ENCODE measurements at regions not wholly inside any gene's neighbourhood (a gene's known extent, or its start where the extent isn't known, plus 50 kb on each side); places are given as distances from the start of the nearest gene placed in this dataset.

DNA sequence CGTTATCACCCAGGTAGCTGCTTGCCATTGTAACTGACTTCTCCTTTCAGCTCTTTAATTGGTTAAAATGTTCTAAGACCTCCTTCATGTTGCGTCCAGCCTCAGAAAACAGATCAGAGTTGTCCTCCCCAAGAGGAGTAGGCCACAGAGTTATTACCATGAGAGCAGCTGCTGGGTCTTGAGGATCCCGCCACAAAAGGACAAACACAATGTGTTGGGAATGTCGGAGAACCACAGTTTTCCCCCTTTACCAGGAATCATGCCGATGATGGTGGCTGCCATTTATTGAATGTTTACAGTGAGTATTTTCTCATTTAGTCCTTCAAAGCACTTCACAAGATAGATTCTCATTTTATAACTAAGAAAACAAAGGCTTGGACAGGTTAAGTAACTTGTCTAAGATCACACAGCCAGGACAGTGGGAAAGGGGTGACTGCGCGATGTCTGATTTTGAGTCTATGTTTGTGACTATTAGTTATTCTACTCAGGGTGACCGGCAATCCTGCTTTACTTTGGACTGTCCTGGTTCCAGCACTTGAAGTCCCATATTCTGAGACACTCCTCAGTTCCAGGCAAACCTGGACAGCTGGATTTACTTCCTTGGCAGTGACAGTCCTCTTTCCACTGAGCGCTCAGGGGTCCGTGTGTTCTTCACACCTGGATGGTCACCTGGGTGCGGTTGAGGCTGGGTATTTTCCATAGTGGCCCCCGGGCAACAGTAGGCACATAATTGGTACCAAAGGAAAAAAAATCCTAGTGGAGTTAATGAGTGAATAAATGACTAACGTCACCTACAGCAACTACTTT, 93.6 kb downstream of the LIPG start:
- Histone ChIP-seq H3K4me1 (ENCODE audit: insufficient read depth, low read length, poor library complexity, severe bottlenecking) (peaks cover 6% of the 10 kb centered on the region), H3K79me2 (ENCODE audit: insufficient read depth, low read length) (no peaks in the 10 kb centered on the region), H3K27me3 (ENCODE audit: insufficient read depth, low read length, poor library complexity, severe bottlenecking) (no peaks in the 10 kb centered on the region), H3K36me3 (ENCODE audit: insufficient read depth, low read length) (no peaks in the 10 kb centered on the region), H3K9ac (ENCODE audit: low read depth, low read length, poor library complexity, severe bottlenecking) (no peak overlapping the region), H4K20me1 (ENCODE audit: insufficient read depth, low read length, poor library complexity, severe bottlenecking) (no peaks in the 10 kb centered on the region), H3F3A (ENCODE audit: low read depth) (no peaks in the 10 kb centered on the region), H3K9me2 (replicated peaks; ENCODE audit: low read depth, low read length) (no peaks in the 10 kb centered on the region), H3K9me3 (ENCODE audit: insufficient read depth, low read depth, low read length) (no peaks in the 10 kb centered on the region), H2AFZ (ENCODE audit: low read length) (no peak overlapping the region), H3K4me3 (ENCODE audit: low read length, poor library complexity, severe bottlenecking) (no peak overlapping the region), H3K4me2 (ENCODE audit: low read depth, low read length, poor library complexity, severe bottlenecking) (no peak overlapping the region)
- TF ChIP-seq, protein P1, sequence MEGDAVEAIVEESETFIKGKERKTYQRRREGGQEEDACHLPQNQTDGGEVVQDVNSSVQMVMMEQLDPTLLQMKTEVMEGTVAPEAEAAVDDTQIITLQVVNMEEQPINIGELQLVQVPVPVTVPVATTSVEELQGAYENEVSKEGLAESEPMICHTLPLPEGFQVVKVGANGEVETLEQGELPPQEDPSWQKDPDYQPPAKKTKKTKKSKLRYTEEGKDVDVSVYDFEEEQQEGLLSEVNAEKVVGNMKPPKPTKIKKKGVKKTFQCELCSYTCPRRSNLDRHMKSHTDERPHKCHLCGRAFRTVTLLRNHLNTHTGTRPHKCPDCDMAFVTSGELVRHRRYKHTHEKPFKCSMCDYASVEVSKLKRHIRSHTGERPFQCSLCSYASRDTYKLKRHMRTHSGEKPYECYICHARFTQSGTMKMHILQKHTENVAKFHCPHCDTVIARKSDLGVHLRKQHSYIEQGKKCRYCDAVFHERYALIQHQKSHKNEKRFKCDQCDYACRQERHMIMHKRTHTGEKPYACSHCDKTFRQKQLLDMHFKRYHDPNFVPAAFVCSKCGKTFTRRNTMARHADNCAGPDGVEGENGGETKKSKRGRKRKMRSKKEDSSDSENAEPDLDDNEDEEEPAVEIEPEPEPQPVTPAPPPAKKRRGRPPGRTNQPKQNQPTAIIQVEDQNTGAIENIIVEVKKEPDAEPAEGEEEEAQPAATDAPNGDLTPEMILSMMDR (conservative IDR thresholded peaks at IDR 0.05; ENCODE audit: low read length) = no peak
- TF ChIP-seq EZH2phosphoT487 (IDR thresholded peaks at IDR 0.05; ENCODE audit: borderline replicate concordance) = no peak

GRCh38 chr18:49654347-49654746, 92.5 kb downstream of the LIPG start:
- Histone ChIP-seq H3K79me2 (ENCODE audit: insufficient read depth, low read length) (no peaks in the 10 kb centered on the region), H3K9ac (ENCODE audit: low read depth, low read length, poor library complexity, severe bottlenecking) (no peak overlapping the region), H2AFZ (ENCODE audit: low read length) (no peak overlapping the region), H3K27me3 (ENCODE audit: insufficient read depth, low read length, poor library complexity, severe bottlenecking) (no peaks in the 10 kb centered on the region), H3K4me2 (ENCODE audit: low read depth, low read length, poor library complexity, severe bottlenecking) (no peak overlapping the region), H4K20me1 (ENCODE audit: insufficient read depth, low read length, poor library complexity, severe bottlenecking) (no peaks in the 10 kb centered on the region), H3F3A (ENCODE audit: low read depth) (no peaks in the 10 kb centered on the region), H3K36me3 (ENCODE audit: insufficient read depth, low read length) (no peaks in the 10 kb centered on the region), H3K4me1 (ENCODE audit: insufficient read depth, low read length, poor library complexity, severe bottlenecking) (peaks cover 6% of the 10 kb centered on the region), H3K9me2 (replicated peaks; ENCODE audit: low read depth, low read length) (no peaks in the 10 kb centered on the region), H3K9me3 (ENCODE audit: insufficient read depth, low read depth, low read length) (no peaks in the 10 kb centered on the region), H3K4me3 (ENCODE audit: low read length, poor library complexity, severe bottlenecking) (no peak overlapping the region)
- TF ChIP-seq, protein P1 (conservative IDR thresholded peaks at IDR 0.05; ENCODE audit: low read length) = no peak
- TF ChIP-seq EZH2phosphoT487 (IDR thresholded peaks at IDR 0.05; ENCODE audit: borderline replicate concordance) = no peak

- Histone ChIP-seq H3K4me1 (ENCODE audit: insufficient read depth, low read length, poor library complexity, severe bottlenecking) (peaks cover 6% of the 10 kb centered on the region), H3K4me2 (ENCODE audit: low read depth, low read length, poor library complexity, severe bottlenecking) (no peak overlapping the region), H3F3A (ENCODE audit: low read depth) (no peaks in the 10 kb centered on the region), H4K20me1 (ENCODE audit: insufficient read depth, low read length, poor library complexity, severe bottlenecking) (no peaks in the 10 kb centered on the region), H3K79me2 (ENCODE audit: insufficient read depth, low read length) (no peaks in the 10 kb centered on the region), H3K9me2 (replicated peaks; ENCODE audit: low read depth, low read length) (no peaks in the 10 kb centered on the region), H3K9ac (ENCODE audit: low read depth, low read length, poor library complexity, severe bottlenecking) (no peak overlapping the region), H3K9me3 (ENCODE audit: insufficient read depth, low read depth, low read length) (no peaks in the 10 kb centered on the region), H3K36me3 (ENCODE audit: insufficient read depth, low read length) (no peaks in the 10 kb centered on the region), H3K4me3 (ENCODE audit: low read length, poor library complexity, severe bottlenecking) (no peak overlapping the region), H2AFZ (ENCODE audit: low read length) (no peak overlapping the region), H3K27me3 (ENCODE audit: insufficient read depth, low read length, poor library complexity, severe bottlenecking) (no peaks in the 10 kb centered on the region)
- no peak for TF ChIP-seq EZH2phosphoT487 (IDR thresholded peaks at IDR 0.05; ENCODE audit: borderline replicate concordance)
- TF ChIP-seq, protein P1 (conservative IDR thresholded peaks at IDR 0.05; ENCODE audit: low read length) = no peak
These were observed 91.2 kb downstream of the LIPG start for GRCh38 chr18:49652881-49653724.
